HepG2 (cell line): ENCODE measurements at regions not wholly inside any gene's neighbourhood (a gene's known extent, or its start where the extent isn't known, plus 50 kb on each side); places are given as distances from the start of the nearest gene placed in this dataset.

Source experiments
- ATAC-seq: fragments of 200-7000 bp; cut with Tn5 transposase; 3 replicates; pipeline ENCODE4 v1.9.1; 2020; ENCODE audit warnings: mild to moderate bottlenecking, moderate library complexity
- BruUV-seq: library from RNA; stranded (reverse); fragments of 400-500 nt; replicated peaks from 2 replicates; lab custom pipeline; 2021; lab: Mats Ljungman, UMichigan
- CTCF ChIA-PET: fragments of 300-600 bp; formaldehyde crosslinking; extraction: SDS; loops from one replicate; lab custom pipeline; 2021; ENCODE audit warnings: low total read pairs, inconsistent platforms, low intra/inter-chr PET ratio; lab: Yijun Ruan, JAX
- POLR2A ChIA-PET: fragments of 350-600 bp; sonication (Branson Sonifier 250); formaldehyde crosslinking; loops from one replicate; lab custom pipeline; 2020; ENCODE audit warnings: antibody characterized with exemption, inconsistent platforms; lab: Yijun Ruan, JAX
- DNase-seq: peaks from one replicate; pipeline ENCODE4 v3.0.0-alpha.2; 2015; ENCODE audit warnings: low spot score
- FAIRE-seq: peaks from 3 replicates; lab custom pipeline; 2011; peaks lifted over from hg19 to GRCh38; lab: Jason Lieb, UNC
- H2AFZ ChIP-seq: one replicate; pipeline ENCODE4 v1.6.1; 2011; ENCODE audit warnings: low read length, inconsistent platforms
- H3K27ac ChIP-seq: fragments of 300-600 bp; 3 replicates; pipeline ENCODE4 v1.8.0; 2011; ENCODE audit warnings: mixed run types, mild to moderate bottlenecking, mixed read lengths, low read length, inconsistent platforms; ENCODE audit not compliant: insufficient read depth; ENCODE audit errors: extremely low read length
- H3K27me3 ChIP-seq, 2 experiments: fragments of 200-600 bp in 1 of 2; 2 replicates in 1 of 2; 3 replicates in 1 of 2; pipeline versions ENCODE4 v1.6.0 to v1.8.0; 2011; ENCODE audit warnings: low read length in 2 of 2, mild to moderate bottlenecking in 2 of 2, moderate library complexity in 2 of 2, inconsistent platforms in 1 of 2; ENCODE audit not compliant: insufficient read depth in 2 of 2, control insufficient read depth in 1 of 2
- H3K36me3 ChIP-seq, 2 experiments: fragments of 200-600 bp in 1 of 2; replicated peaks in 1 of 2; 2 replicates in 1 of 2; 3 replicates in 1 of 2; pipeline versions ENCODE4 v1.5.1 to v1.8.0; 2011; ENCODE audit warnings: low read length in 2 of 2, inconsistent platforms in 1 of 2; ENCODE audit not compliant: insufficient read depth in 2 of 2, control insufficient read depth in 1 of 2
- H3K4me1 ChIP-seq: 2 replicates; pipeline ENCODE4 v1.5.1; 2012; ENCODE audit warnings: low read length, inconsistent platforms; ENCODE audit not compliant: insufficient read depth
- H3K4me2 ChIP-seq: 2 replicates; pipeline ENCODE4 v1.6.0; 2011; ENCODE audit warnings: low read depth, low read length, inconsistent platforms
- H3K4me3 ChIP-seq, 3 experiments: fragments of 200-600 bp in 1 of 3; sonication (generic), shearing (Covaris generic) in 1 of 3; replicated peaks in 1 of 3; 2 replicates each; pipeline ENCODE4 v1.5.1; 2011 to 2016; ENCODE audit warnings: low read length in 3 of 3, inconsistent platforms in 2 of 3, low read depth in 2 of 3, mild to moderate bottlenecking in 2 of 3, control low read depth in 1 of 3, mixed read lengths in 1 of 3; ENCODE audit not compliant: insufficient read depth in 1 of 3
- H3K79me2 ChIP-seq: one replicate; pipeline ENCODE4 v1.6.1; 2011; ENCODE audit warnings: low read length, inconsistent platforms; ENCODE audit not compliant: insufficient read depth
- H3K9ac ChIP-seq: 2 replicates; pipeline ENCODE4 v1.6.0; 2011; ENCODE audit warnings: mild to moderate bottlenecking, low read depth, low read length, inconsistent platforms; ENCODE audit not compliant: insufficient read depth
- H3K9me3 ChIP-seq: 2 replicates; pipeline ENCODE4 v1.5.1; 2012; ENCODE audit warnings: mild to moderate bottlenecking, low read length
- H4K20me1 ChIP-seq: 2 replicates; pipeline ENCODE4 v1.6.0; 2011; ENCODE audit warnings: inconsistent platforms, mild to moderate bottlenecking, low read length, moderate library complexity; ENCODE audit not compliant: insufficient read depth
- EP300 ChIP-seq, 3 experiments: sonication (generic) in 1 of 3; formaldehyde crosslinking in 1 of 3; IDR thresholded peaks; 2 replicates each; pipeline versions ENCODE4 v1.5.1 to v1.6.1; 2011 to 2020; ENCODE audit warnings: low read depth in 2 of 3, low read length in 2 of 3, borderline replicate concordance in 1 of 3, improper control_type of control experiment in 1 of 3, mild to moderate bottlenecking in 1 of 3, missing genetic modification reagents in 1 of 3, moderate library complexity in 1 of 3
- GFI1 ChIP-seq: sonication (generic); formaldehyde crosslinking; IDR thresholded peaks from 2 replicates; pipeline ENCODE4 v1.5.0; 2020; ENCODE audit warnings: missing genetic modification reagents, mild to moderate bottlenecking, borderline replicate concordance
- MAFF ChIP-seq: IDR thresholded peaks from 2 replicates; pipeline ENCODE4 v1.6.1; 2011; ENCODE audit warnings: low read depth, low read length, improper control_type of control experiment
- MAFK ChIP-seq, 2 experiments: IDR thresholded peaks in 1 of 2; conservative IDR thresholded peaks in 1 of 2; 2 replicates each; pipeline ENCODE4 v1.6.1; 2011; ENCODE audit warnings: improper control_type of control experiment in 2 of 2, low read length in 2 of 2
- NCOA5 ChIP-seq: sonication (generic); formaldehyde crosslinking; IDR thresholded peaks from 2 replicates; pipeline ENCODE4 v1.4.0; 2020; ENCODE audit warnings: missing genetic modification reagents
- NFYC ChIP-seq: IDR thresholded peaks from 2 replicates; pipeline ENCODE4 v1.6.1; 2016; ENCODE audit warnings: missing genetic modification reagents, missing compliant biosample characterization
- ONECUT2 ChIP-seq: sonication (generic); formaldehyde crosslinking; IDR thresholded peaks from 2 replicates; pipeline ENCODE4 v1.4.0; 2020; ENCODE audit warnings: missing genetic modification reagents
- ZBTB38 ChIP-seq: sonication (generic); formaldehyde crosslinking; IDR thresholded peaks from 2 replicates; pipeline ENCODE4 v1.5.1; 2020; ENCODE audit warnings: mild to moderate bottlenecking, missing genetic modification reagents
- ZNF205 ChIP-seq: IDR thresholded peaks from 2 replicates; pipeline ENCODE4 v1.6.1; 2018; ENCODE audit warnings: missing biosample characterization, missing genetic modification reagents
- ZNF224 ChIP-seq: sonication (generic); formaldehyde crosslinking; IDR thresholded peaks from 2 replicates; pipeline ENCODE4 v1.5.0; 2020; ENCODE audit warnings: mild to moderate bottlenecking, missing genetic modification reagents
- WGBS: methylation state at CpG from one replicate; pipeline ENCODE4 v1.1.6; 2017; ENCODE audit warnings: low lambda C conversion rate; 5-methylcytosine and 5-hydroxymethylcytosine counted together
- in situ Hi-C: cut with HindIII; loops from 2 replicates; pipeline ENCODE4 v1.10.0; 2017; ENCODE audit warnings: low pct_unique_long_range_greater_than_20kb; ENCODE audit not compliant: extremely low pct_ligation_motif_present
- intact Hi-C: fragments of 100-400 bp; cut with micrococcal nuclease; formaldehyde crosslinking; loops from one replicate; pipeline ENCODE4 v1.10.0; 2022; ENCODE audit not compliant: unreplicated experiment
- TF ChIP-seq, protein P1 (sequence below): sonication (generic); formaldehyde crosslinking; IDR thresholded peaks from 2 replicates; pipeline ENCODE4 v1.4.0; 2020; ENCODE audit warnings: missing genetic modification reagents

DNA sequence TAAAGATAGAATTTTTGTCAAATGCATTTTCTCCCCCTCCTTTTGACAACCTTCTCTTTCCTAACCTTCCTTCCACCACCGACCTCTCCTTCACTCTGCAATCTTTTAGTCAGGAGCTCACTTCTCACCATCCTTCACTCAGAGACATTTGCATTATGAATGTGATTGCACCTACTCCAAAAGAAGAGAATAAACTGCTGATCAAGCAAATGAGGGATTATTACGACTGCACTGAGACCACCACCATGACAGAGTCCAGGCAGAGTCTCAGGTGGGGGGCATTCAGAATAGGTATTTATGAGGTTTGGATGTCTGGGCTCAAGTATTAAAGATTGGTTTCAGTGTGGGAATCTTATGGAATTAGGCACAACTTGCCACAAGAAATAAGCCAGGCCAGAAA is 483.9 kb downstream of the PTH2R start:
- Histone ChIP-seq H3K27me3 (no peaks in the 10 kb centered on the region), H3K4me3 (no peak overlapping the region), H3K4me1 (no peaks in the 10 kb centered on the region), H3K9me3 (no peaks in the 10 kb centered on the region), H3K4me2 (no peak overlapping the region), H3K36me3 (no peaks in the 10 kb centered on the region), H2AFZ (no peak overlapping the region), H3K9ac (no peak overlapping the region), H4K20me1 (no peaks in the 10 kb centered on the region), H3K79me2 (no peaks in the 10 kb centered on the region), H3K27ac (no peak overlapping the region)
- WGBS = 0% methylated on average over 2 of the region's 2 CpGs
- TF ChIP-seq ZNF224 (CRISPR knock-in tag) (no peak), ZNF205 (CRISPR knock-in tag) (no peak), MAFK (conservative IDR thresholded peaks at IDR 0.05 in 1 of 2, IDR thresholded peaks at IDR 0.05 in 1 of 2; ENCODE audit: low read length in 2 of 2) (peak; percentile 87 to 92), MAFF (peak; percentile 85)
- CTCF ChIA-PET = no interaction called here
- ATAC-seq (no peak), DNase-seq (no peak), FAIRE-seq (no peak)
- no TSS peak for BruUV-seq
- POLR2A ChIA-PET = no interaction called here
- in situ Hi-C loops = no loop called here
- intact Hi-C loops = no loop called here

DNA sequence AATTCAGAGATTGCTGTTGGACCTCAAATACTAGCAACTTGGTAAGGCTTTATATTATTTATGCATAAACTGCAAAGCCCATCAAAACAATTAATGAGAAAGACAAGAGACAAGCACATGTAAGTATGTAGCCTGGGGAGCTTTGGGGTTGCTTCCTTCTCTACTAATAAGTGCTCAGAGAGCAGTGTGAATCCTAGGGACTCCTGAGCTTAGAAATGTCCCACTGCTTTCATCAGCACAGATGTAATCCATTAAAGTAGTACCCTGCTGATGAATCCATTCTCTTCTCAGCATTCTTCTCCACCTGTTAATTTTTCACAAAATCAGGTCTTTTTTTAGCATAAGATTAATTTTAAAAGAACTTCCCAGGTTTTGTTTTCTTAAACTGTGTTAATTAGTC is 485.6 kb downstream of the PTH2R start:
- Histone ChIP-seq H3K27ac (no peak overlapping the region), H3K4me3 (no peak overlapping the region), H3K9me3 (no peaks in the 10 kb centered on the region), H3K27me3 (no peaks in the 10 kb centered on the region), H3K4me2 (no peak overlapping the region), H3K9ac (no peak overlapping the region), H3K36me3 (no peaks in the 10 kb centered on the region), H4K20me1 (no peaks in the 10 kb centered on the region), H3K79me2 (no peaks in the 10 kb centered on the region), H2AFZ (no peak overlapping the region), H3K4me1 (no peaks in the 10 kb centered on the region)
- CTCF ChIA-PET = no interaction called here
- no TSS peak for BruUV-seq
- POLR2A ChIA-PET = no interaction called here
- ATAC-seq (no peak), FAIRE-seq (no peak), DNase-seq (no peak)
- TF ChIP-seq ONECUT2 (CRISPR knock-in tag) (no peak), NCOA5 (CRISPR knock-in tag) (no peak), EP300 (IDR thresholded peaks at IDR 0.05; ENCODE audit: low read depth in 2 of 2, low read length in 2 of 2) (no peak), EP300 (CRISPR knock-in tag; IDR thresholded peaks at IDR 0.05; ENCODE audit: borderline replicate concordance) (no peak), ZBTB38 (CRISPR knock-in tag) (no peak), GFI1 (CRISPR knock-in tag) (no peak), NFYC (CRISPR knock-in tag) (no peak)
- TF ChIP-seq, protein P1, sequence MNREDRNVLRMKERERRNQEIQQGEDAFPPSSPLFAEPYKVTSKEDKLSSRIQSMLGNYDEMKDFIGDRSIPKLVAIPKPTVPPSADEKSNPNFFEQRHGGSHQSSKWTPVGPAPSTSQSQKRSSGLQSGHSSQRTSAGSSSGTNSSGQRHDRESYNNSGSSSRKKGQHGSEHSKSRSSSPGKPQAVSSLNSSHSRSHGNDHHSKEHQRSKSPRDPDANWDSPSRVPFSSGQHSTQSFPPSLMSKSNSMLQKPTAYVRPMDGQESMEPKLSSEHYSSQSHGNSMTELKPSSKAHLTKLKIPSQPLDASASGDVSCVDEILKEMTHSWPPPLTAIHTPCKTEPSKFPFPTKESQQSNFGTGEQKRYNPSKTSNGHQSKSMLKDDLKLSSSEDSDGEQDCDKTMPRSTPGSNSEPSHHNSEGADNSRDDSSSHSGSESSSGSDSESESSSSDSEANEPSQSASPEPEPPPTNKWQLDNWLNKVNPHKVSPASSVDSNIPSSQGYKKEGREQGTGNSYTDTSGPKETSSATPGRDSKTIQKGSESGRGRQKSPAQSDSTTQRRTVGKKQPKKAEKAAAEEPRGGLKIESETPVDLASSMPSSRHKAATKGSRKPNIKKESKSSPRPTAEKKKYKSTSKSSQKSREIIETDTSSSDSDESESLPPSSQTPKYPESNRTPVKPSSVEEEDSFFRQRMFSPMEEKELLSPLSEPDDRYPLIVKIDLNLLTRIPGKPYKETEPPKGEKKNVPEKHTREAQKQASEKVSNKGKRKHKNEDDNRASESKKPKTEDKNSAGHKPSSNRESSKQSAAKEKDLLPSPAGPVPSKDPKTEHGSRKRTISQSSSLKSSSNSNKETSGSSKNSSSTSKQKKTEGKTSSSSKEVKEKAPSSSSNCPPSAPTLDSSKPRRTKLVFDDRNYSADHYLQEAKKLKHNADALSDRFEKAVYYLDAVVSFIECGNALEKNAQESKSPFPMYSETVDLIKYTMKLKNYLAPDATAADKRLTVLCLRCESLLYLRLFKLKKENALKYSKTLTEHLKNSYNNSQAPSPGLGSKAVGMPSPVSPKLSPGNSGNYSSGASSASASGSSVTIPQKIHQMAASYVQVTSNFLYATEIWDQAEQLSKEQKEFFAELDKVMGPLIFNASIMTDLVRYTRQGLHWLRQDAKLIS (CRISPR knock-in tag) = no peak
- in situ Hi-C loops (no loop called here), intact Hi-C loops (no loop called here)
